ENCODE measurements at regions not wholly inside any gene's neighbourhood (a gene's known extent, or its start where the extent isn't known, plus 50 kb on each side); places are given as distances from the start of the nearest gene placed in this dataset.

- TF ChIP-seq EP300 (IDR thresholded peaks at IDR 0.05; ENCODE audit: borderline replicate concordance in 1 of 2, low read depth in 1 of 2, low read length in 1 of 2) (no peak), TAF1 (IDR thresholded peaks at IDR 0.05; ENCODE audit: borderline replicate concordance, low read depth, low read length) (no peak), USF1 (IDR thresholded peaks at IDR 0.05; ENCODE audit: borderline replicate concordance, low read depth) (no peak)
These were observed 416.4 kb upstream of the MKI67 start for GRCh38 chr10:128542659-128543058.
